Thymus (tissue), 11 donors: ENCODE measurements at regions not wholly inside any gene's neighbourhood (a gene's known extent, or its start where the extent isn't known, plus 50 kb on each side); places are given as distances from the start of the nearest gene placed in this dataset.

Source experiments
- DNase-seq, 9 donors: peaks; one replicate each; pipeline ENCODE4 v3.0.0-alpha.2; 2013; ENCODE audit warnings: low spot score in 9 of 9, low read depth in 6 of 9, missing footprints in 1 of 9
- H3K27ac ChIP-seq, 2 donors: one replicate each; pipeline ENCODE4 v1.5.1; 2013; ENCODE audit warnings: control low read depth in 1 of 2, low read depth in 1 of 2, low read length in 1 of 2, mild to moderate bottlenecking in 1 of 2, moderate library complexity in 1 of 2
- H3K27me3 ChIP-seq, 2 donors: one replicate each; pipeline ENCODE4 v1.5.1; 2013; ENCODE audit warnings: low read length in 1 of 2; ENCODE audit not compliant: control insufficient read depth in 2 of 2, insufficient read depth in 1 of 2
- H3K36me3 ChIP-seq, 2 donors: one replicate each; pipeline ENCODE4 v1.5.1; 2013; ENCODE audit warnings: low read length in 1 of 2, mild to moderate bottlenecking in 1 of 2, moderate library complexity in 1 of 2; ENCODE audit not compliant: control insufficient read depth in 2 of 2, insufficient read depth in 2 of 2
- H3K4me1 ChIP-seq, 2 donors: one replicate each; pipeline ENCODE4 v1.5.1; 2013; ENCODE audit warnings: low read length in 2 of 2; ENCODE audit not compliant: control insufficient read depth in 2 of 2, insufficient read depth in 2 of 2
- H3K4me3 ChIP-seq, 2 donors: one replicate each; pipeline ENCODE4 v1.5.1; 2013; ENCODE audit warnings: low read length in 2 of 2, control low read depth in 1 of 2, mild to moderate bottlenecking in 1 of 2
- H3K9me3 ChIP-seq, 2 donors: one replicate each; pipeline ENCODE4 v1.5.1; 2013; ENCODE audit warnings: low read length in 1 of 2, mild to moderate bottlenecking in 1 of 2; ENCODE audit not compliant: control insufficient read depth in 2 of 2, insufficient read depth in 1 of 2
- WGBS: extraction: QIAGEN DNeasy Blood & Tissue Kit; methylation state at CpG from one replicate; pipeline ENCODE4 v1.1.7; 2013; 5-methylcytosine and 5-hydroxymethylcytosine counted together
- donor health status: healthy.

- no peak overlapping the region for H3K27ac ChIP-seq
Measured at GRCh38 chr1:47701283-47701682, 263.4 kb downstream of the FOXD2 start.

GRCh38 chr1:47701741-47702515, 264.1 kb downstream of the FOXD2 start:
- H3K9me3 ChIP-seq: no peaks in the 10 kb centered on the region
- no peak overlapping the region for H3K27ac ChIP-seq
- H3K4me1 ChIP-seq: no peaks in the 10 kb centered on the region
- peaks cover 6 to 23% of the 10 kb centered on the region in 2 donors for H3K27me3 ChIP-seq
- H3K4me3 ChIP-seq: no peak overlapping the region
- no peak for DNase-seq
- no peaks in the 10 kb centered on the region for H3K36me3 ChIP-seq
- WGBS: 78% methylated on average over 9 of the region's 9 CpGs

More at GRCh38 chr1:47701283-47701682, 263.4 kb downstream of the FOXD2 start:
- 95% methylated on average over 2 of the region's 2 CpGs for WGBS
- Histone ChIP-seq H3K36me3 (no peaks in the 10 kb centered on the region), H3K4me1 (no peaks in the 10 kb centered on the region), H3K9me3 (no peaks in the 10 kb centered on the region), H3K27me3 (peaks cover 2 to 17% of the 10 kb centered on the region in 2 donors), H3K4me3 (no peak overlapping the region)
- no peak for DNase-seq

DNA sequence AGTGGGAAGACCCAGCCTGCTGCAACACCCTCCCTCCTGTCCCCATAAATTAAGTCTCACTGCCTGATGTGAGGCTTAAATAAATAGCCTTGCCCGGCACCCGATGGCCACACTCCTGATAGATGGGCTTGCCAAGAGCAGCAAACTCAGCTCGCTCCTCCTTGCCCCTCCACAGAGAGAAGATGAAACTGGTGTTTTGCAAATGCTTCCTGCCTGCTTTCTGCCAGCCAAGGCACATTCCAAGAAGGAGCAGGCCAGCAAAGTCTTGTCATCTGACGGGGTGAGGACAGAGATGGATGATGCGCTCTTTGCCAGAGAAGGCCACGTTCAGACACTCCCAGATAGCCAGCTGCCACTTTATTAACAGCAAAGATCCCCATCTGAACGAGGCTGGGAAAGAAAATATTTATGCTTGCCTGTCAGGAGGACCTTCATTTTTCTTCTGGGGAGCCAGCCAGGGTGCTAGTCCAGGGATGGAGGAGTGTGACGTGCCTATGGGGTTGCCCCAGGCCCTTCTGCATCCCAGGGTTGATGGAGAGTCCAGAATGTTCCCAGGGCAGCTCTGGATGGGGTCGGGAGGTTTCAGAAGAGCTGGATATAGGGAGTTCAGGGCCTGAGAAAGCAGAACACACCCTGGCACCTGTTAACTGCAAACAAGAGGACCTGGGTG, 265.4 kb downstream of the FOXD2 start:
- Histone ChIP-seq H3K27ac (no peak overlapping the region), H3K4me3 (no peak overlapping the region), H3K36me3 (no peaks in the 10 kb centered on the region), H3K4me1 (no peaks in the 10 kb centered on the region), H3K9me3 (no peaks in the 10 kb centered on the region), H3K27me3 (peaks cover 17 to 36% of the 10 kb centered on the region in 2 donors)
- WGBS: 88% methylated on average over 9 of the region's 9 CpGs
- DNase-seq: no peak

DNA sequence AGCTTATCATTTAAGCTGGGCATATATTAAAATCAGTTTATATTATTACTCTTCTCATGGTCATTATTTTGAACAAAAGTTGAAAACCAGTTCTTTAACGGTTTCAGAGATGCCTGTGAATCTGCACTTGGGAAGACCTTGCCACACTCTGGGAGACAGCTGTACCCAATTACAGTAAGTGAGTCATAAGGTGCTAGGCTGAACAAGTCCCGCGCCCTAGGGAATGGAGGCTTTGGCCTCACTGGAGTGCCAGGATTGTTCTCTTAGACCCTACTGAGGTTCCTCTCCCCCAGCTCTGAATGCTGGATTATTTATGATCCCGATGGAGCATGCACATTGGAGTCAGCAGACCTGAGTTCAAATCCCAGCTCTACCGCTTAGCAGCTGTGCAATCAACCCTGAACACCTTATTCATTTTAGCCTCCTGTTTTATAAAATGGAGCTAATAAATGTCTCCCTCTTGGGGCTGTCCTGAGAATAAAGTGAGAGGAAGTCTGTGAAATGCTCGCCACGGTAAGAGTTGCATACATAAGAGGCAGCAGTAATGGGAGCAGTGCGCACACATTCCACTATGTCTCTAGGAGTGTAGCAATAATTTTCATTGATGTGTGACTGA, 266.2 kb downstream of the FOXD2 start:
- Histone ChIP-seq H3K4me1 (peaks cover 0 to 3% of the 10 kb centered on the region in 2 donors), H3K9me3 (no peaks in the 10 kb centered on the region), H3K27me3 (peaks cover 25 to 44% of the 10 kb centered on the region in 2 donors), H3K4me3 (no peak overlapping the region), H3K36me3 (no peaks in the 10 kb centered on the region), H3K27ac (no peak overlapping the region)
- DNase-seq: no peak
- WGBS: 81% methylated on average over 8 of the region's 8 CpGs

- Histone ChIP-seq H3K4me1 (peaks cover 0 to 3% of the 10 kb centered on the region in 2 donors), H3K27me3 (peaks cover 40 to 60% of the 10 kb centered on the region in 2 donors), H3K4me3 (no peak overlapping the region), H3K36me3 (no peaks in the 10 kb centered on the region), H3K9me3 (no peaks in the 10 kb centered on the region), H3K27ac (no peak overlapping the region)
- no peak for DNase-seq
- WGBS: 92% methylated on average over 6 of the region's 6 CpGs
Measured at GRCh38 chr1:47705517-47706130, 267.8 kb downstream of the FOXD2 start.

DNA sequence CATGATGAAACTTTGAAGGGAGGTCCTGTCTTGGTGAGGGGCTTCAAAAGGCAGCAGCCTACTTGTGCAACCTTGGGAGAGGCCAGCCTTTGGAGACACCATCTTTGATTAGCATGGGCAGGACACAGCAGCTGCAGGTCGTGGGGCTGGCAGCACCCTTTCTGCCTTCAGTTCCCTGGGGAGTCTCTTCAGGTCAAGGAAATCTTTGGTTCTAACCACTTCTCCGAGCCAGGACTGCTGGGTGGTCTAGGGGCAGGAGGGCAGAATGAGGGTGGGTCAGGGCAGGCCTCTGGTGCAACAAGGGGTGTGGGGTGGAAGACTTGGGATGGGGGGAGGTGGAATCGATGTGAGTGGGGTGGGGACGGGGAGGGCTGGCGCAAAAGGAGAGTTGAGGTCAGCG, 269.7 kb downstream of the FOXD2 start:
- H3K27ac ChIP-seq: no peak overlapping the region
- 68% methylated on average over 6 of the region's 6 CpGs for WGBS
- peaks cover 49 to 79% of the 10 kb centered on the region in 2 donors for H3K27me3 ChIP-seq
- H3K4me1 ChIP-seq: peaks cover 0 to 3% of the 10 kb centered on the region in 2 donors
- no peak for DNase-seq
- no peak overlapping the region for H3K4me3 ChIP-seq
- no peaks in the 10 kb centered on the region for H3K36me3 ChIP-seq
- no peaks in the 10 kb centered on the region for H3K9me3 ChIP-seq

- H3K4me1 ChIP-seq: peaks cover 0 to 3% of the 10 kb centered on the region in 2 donors
- H3K4me3 ChIP-seq: no peak overlapping the region
- no peaks in the 10 kb centered on the region for H3K36me3 ChIP-seq
- no peak overlapping the region for H3K27ac ChIP-seq
- no peak for DNase-seq
- H3K9me3 ChIP-seq: no peaks in the 10 kb centered on the region
- peaks cover 51 to 82% of the 10 kb centered on the region in 2 donors for H3K27me3 ChIP-seq
- WGBS: 14% methylated on average over 21 of the region's 21 CpGs
Measured at GRCh38 chr1:47708019-47708535, 270.2 kb downstream of the FOXD2 start.

DNA sequence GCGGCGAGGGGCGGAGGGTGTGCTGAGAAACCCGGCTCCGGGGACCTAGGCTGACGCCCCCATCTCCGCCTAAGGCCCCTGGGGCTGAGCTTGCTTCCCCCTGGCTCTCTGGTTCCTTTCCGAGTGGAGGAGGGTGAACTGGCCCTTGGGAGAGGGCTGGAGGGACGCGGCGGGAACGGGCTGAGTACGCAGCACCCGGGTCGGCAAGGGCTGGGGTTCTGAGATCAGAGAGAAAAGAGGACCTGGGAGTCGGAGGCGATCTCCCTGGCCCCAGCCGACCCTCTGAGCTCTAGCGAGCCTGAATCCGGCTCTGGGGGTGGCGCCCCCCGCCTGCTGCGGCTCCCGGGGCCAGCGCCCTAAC, 270.8 kb downstream of the FOXD2 start:
- Histone ChIP-seq H3K27ac (no peak overlapping the region), H3K4me3 (no peak overlapping the region), H3K4me1 (peaks cover 0 to 3% of the 10 kb centered on the region in 2 donors), H3K9me3 (no peaks in the 10 kb centered on the region), H3K36me3 (no peaks in the 10 kb centered on the region), H3K27me3 (peaks cover 51 to 84% of the 10 kb centered on the region in 2 donors)
- WGBS: 5% methylated on average over 25 of the region's 25 CpGs
- no peak for DNase-seq
